SU-DHL-6 (cell line): ENCODE measurements at regions not wholly inside any gene's neighbourhood (a gene's known extent, or its start where the extent isn't known, plus 50 kb on each side); places are given as distances from the start of the nearest gene placed in this dataset.

Source experiments
- H2AFZ ChIP-seq: fragments of 200-600 bp; sonication (generic); 2 replicates; pipeline ENCODE4 v1.6.1; 2014; ENCODE audit warnings: low read depth, mild to moderate bottlenecking, moderate library complexity, mixed read lengths, antibody characterized with exemption, low read length; ENCODE audit not compliant: severe bottlenecking
- H3F3A ChIP-seq: fragments of 200-600 bp; shearing (Covaris generic); 2 replicates; pipeline ENCODE4 v1.6.0; 2016; ENCODE audit warnings: antibody characterized with exemption, mild to moderate bottlenecking; ENCODE audit not compliant: insufficient read depth
- H3K27ac ChIP-seq: fragments of 200-600 bp; sonication (generic); 2 replicates; pipeline ENCODE4 v1.5.1; 2016; ENCODE audit warnings: low read depth, mild to moderate bottlenecking, low read length, moderate library complexity, mixed read lengths
- H3K27me3 ChIP-seq: fragments of 200-600 bp; sonication (generic), shearing (Covaris generic); 2 replicates; pipeline ENCODE4 v1.6.0; 2014; ENCODE audit warnings: mild to moderate bottlenecking, low read length
- H3K36me3 ChIP-seq: fragments of 200-600 bp; sonication (generic); 2 replicates; pipeline ENCODE4 v1.6.1; 2014; ENCODE audit warnings: mild to moderate bottlenecking, low read length, mixed read lengths
- H3K4me2 ChIP-seq: fragments of 300-600, 200-600 bp; shearing (Covaris generic), sonication (generic); 2 replicates; pipeline ENCODE4 v1.6.0; 2014; ENCODE audit warnings: low read length, low read depth, mild to moderate bottlenecking; ENCODE audit not compliant: poor library complexity, severe bottlenecking
- H3K4me3 ChIP-seq: fragments of 200-600 bp; sonication (generic); 2 replicates; pipeline ENCODE4 v1.5.1; 2014; ENCODE audit warnings: antibody characterized with exemption, low read length, mild to moderate bottlenecking, mixed read lengths; ENCODE audit not compliant: insufficient read depth, poor library complexity, severe bottlenecking
- H3K79me2 ChIP-seq: fragments of 200-600 bp; sonication (generic); 2 replicates; pipeline ENCODE4 v1.6.1; 2014; ENCODE audit warnings: mild to moderate bottlenecking, low read length, moderate library complexity; ENCODE audit not compliant: insufficient read depth
- H3K9ac ChIP-seq: fragments of 200-600 bp; sonication (generic); 2 replicates; pipeline ENCODE4 v1.7.0; 2014; ENCODE audit warnings: mild to moderate bottlenecking, low read length
- H3K9me2 ChIP-seq: fragments of 200-600 bp; sonication (generic); replicated peaks from 2 replicates; pipeline ENCODE4 v1.6.1; 2014; ENCODE audit warnings: low read length; ENCODE audit not compliant: insufficient read depth
- H3K9me3 ChIP-seq: fragments of 200-600 bp; sonication (generic); 2 replicates; pipeline ENCODE4 v1.6.1; 2014; ENCODE audit warnings: low read length, mixed read lengths; ENCODE audit not compliant: insufficient read depth
- H4K20me1 ChIP-seq: fragments of 200-600 bp; sonication (generic); 2 replicates; pipeline ENCODE4 v1.6.1; 2014; ENCODE audit warnings: low read depth, mild to moderate bottlenecking, antibody characterized with exemption, low read length, moderate library complexity, mixed read lengths
- EZH2phosphoT487 ChIP-seq: fragments of 200-600 bp; sonication (generic), shearing (Covaris generic); conservative IDR thresholded peaks from 2 replicates; pipeline ENCODE4 v1.6.1; 2018; ENCODE audit warnings: mild to moderate bottlenecking, antibody characterized with exemption, low read length, moderate library complexity, mixed read lengths
- TF ChIP-seq, protein P1 (sequence below): fragments of 200-600 bp; sonication (generic); IDR thresholded peaks from one replicate; pipeline ENCODE4 v1.5.1; 2017; ENCODE audit warnings: antibody characterized with exemption, mild to moderate bottlenecking, low read length, moderate library complexity; ENCODE audit not compliant: insufficient read depth, poor library complexity, severe bottlenecking

DNA sequence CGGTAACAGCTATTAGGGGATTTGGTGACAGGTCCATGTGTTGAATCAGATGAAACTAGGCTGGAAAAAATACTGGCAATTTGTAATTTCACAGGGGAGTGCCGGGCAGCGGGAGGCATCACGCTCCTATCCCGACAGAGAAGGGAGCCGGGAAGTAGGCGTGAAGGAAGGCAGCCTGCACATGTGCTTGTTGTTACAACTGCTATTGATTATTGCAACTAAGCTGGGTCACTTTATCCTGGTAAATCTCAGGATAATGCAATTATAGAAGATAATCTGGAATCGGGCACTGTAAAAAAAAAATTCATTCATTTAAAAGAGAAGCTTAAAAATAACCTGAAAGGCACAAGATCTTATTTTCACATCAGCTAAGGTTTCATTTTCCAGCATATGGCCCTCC, 180.6 kb downstream of the FOXL1 start:
- Histone ChIP-seq H2AFZ (no peak overlapping the region), H3K36me3 (no peaks in the 10 kb centered on the region), H3K9me2 (no peaks in the 10 kb centered on the region), H3K9me3 (no peaks in the 10 kb centered on the region), H3K9ac (no peak overlapping the region), H3F3A (no peaks in the 10 kb centered on the region), H3K79me2 (no peaks in the 10 kb centered on the region), H3K27ac (no peak overlapping the region), H3K4me3 (no peak overlapping the region), H4K20me1 (no peaks in the 10 kb centered on the region), H3K27me3 (no peaks in the 10 kb centered on the region), H3K4me2 (no peak overlapping the region)
- no peak for TF ChIP-seq EZH2phosphoT487
- TF ChIP-seq, protein P1, sequence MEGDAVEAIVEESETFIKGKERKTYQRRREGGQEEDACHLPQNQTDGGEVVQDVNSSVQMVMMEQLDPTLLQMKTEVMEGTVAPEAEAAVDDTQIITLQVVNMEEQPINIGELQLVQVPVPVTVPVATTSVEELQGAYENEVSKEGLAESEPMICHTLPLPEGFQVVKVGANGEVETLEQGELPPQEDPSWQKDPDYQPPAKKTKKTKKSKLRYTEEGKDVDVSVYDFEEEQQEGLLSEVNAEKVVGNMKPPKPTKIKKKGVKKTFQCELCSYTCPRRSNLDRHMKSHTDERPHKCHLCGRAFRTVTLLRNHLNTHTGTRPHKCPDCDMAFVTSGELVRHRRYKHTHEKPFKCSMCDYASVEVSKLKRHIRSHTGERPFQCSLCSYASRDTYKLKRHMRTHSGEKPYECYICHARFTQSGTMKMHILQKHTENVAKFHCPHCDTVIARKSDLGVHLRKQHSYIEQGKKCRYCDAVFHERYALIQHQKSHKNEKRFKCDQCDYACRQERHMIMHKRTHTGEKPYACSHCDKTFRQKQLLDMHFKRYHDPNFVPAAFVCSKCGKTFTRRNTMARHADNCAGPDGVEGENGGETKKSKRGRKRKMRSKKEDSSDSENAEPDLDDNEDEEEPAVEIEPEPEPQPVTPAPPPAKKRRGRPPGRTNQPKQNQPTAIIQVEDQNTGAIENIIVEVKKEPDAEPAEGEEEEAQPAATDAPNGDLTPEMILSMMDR = no peak

DNA sequence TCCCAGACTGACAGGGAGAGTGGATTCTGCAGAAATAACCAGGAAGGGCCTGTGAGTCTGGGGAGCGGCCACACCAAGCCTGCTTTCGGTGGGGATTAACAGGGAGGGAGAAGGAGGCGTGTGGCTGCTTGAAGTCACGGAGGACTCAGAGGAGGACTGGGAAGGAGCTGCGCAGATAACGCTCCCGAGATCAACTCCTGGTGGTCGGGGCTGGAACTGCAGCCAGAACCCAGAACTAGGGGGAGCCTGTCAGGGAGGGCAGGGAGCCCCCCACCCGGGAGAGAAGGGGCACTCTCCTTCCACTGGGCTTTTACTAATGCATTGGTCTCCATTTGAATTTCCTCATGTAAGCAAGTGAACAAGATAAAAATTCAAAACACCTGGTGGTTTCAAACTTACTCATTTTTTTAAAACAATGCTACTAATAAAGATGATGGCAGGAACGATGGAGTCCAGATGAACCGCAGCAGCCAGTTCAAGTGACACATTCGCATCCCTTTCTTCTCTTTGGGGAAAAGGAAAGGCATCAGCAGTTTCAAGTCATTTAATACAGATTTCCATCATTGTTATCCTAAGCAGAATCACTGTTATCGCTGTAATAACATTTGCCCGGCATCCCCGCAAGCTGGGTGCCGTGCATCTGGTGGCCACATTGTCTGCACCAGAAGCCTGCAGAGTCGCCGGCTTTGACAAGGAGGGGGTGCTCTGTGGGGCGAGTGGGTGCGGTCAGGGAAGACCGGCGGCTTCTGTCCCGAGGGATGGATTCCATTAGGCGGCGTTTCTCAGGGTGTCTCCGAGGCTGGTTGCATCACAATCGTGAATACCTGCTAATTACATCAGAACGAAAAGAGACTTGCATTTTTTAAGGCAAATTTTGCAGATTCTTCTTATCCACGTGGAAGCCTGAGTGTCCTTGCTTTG, 183.0 kb downstream of the FOXL1 start:
- no peaks in the 10 kb centered on the region for H3F3A ChIP-seq
- H3K9me3 ChIP-seq = no peaks in the 10 kb centered on the region
- H3K4me3 ChIP-seq = no peak overlapping the region
- H3K4me2 ChIP-seq = no peak overlapping the region
- H3K9me2 ChIP-seq = no peaks in the 10 kb centered on the region
- no peaks in the 10 kb centered on the region for H4K20me1 ChIP-seq
- H3K79me2 ChIP-seq = no peaks in the 10 kb centered on the region
- no peak overlapping the region for H3K9ac ChIP-seq
- no peak for TF ChIP-seq EZH2phosphoT487
- TF ChIP-seq, protein P1 = peak; percentile 62
- H3K27me3 ChIP-seq = no peaks in the 10 kb centered on the region
- no peak overlapping the region for H2AFZ ChIP-seq
- no peaks in the 10 kb centered on the region for H3K36me3 ChIP-seq
- H3K27ac ChIP-seq = no peak overlapping the region

DNA sequence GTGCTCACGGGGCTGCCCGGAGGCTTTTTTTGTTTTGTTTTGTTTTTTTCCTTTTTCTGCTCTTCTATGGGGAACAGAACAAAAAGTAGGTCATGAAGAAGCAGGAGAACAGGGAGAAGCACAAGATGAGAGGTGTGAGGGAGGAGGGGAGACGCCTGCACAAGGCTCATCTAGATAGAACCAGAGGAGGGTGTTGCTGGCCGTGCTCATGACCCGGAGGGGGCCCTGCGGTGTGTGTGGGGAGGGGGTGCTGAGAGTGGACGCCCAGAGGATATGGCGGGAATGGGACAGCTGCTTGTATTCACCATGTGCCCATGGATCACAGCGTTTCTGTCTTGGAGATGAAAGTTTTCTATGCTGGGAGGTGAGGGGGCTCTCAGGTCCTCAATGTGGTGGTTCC, 183.7 kb downstream of the FOXL1 start:
- Histone ChIP-seq H3K27ac (no peak overlapping the region), H3K9ac (no peak overlapping the region), H3K9me3 (no peaks in the 10 kb centered on the region), H3K79me2 (no peaks in the 10 kb centered on the region), H3K4me2 (no peak overlapping the region), H4K20me1 (no peaks in the 10 kb centered on the region), H3F3A (no peaks in the 10 kb centered on the region), H3K36me3 (no peaks in the 10 kb centered on the region), H3K9me2 (no peaks in the 10 kb centered on the region), H3K27me3 (no peaks in the 10 kb centered on the region), H3K4me3 (no peak overlapping the region), H2AFZ (no peak overlapping the region)
- no peak for TF ChIP-seq EZH2phosphoT487

DNA sequence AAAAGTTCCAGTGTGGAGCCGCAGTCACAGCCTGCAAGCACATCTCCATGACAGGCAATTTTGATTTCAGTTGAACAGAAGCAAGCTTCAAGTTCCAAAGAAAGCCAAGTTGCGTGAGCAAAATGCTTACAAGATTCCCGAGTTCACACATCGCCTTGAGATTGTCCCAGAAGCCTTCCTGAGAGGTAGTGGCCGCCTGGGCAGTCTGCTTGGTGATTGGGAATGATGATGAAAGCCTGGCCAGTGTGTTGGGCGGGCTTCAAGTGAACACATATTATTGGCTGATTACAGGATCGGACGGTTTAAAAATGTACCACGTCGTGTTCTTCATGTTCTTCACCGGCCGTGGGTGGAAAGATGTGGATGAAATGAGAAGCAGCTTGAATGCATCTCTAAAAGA, 185.5 kb downstream of the FOXL1 start:
- no peak overlapping the region for H3K4me2 ChIP-seq
- no peak overlapping the region for H2AFZ ChIP-seq
- no peaks in the 10 kb centered on the region for H3K79me2 ChIP-seq
- TF ChIP-seq, protein P1 = no peak
- no peak for TF ChIP-seq EZH2phosphoT487
- no peaks in the 10 kb centered on the region for H3K9me2 ChIP-seq
- H3K36me3 ChIP-seq = no peaks in the 10 kb centered on the region
- no peaks in the 10 kb centered on the region for H3F3A ChIP-seq
- no peak overlapping the region for H3K27ac ChIP-seq
- H3K9me3 ChIP-seq = no peaks in the 10 kb centered on the region
- no peaks in the 10 kb centered on the region for H3K27me3 ChIP-seq
- no peaks in the 10 kb centered on the region for H4K20me1 ChIP-seq
- no peak overlapping the region for H3K4me3 ChIP-seq
- no peak overlapping the region for H3K9ac ChIP-seq
